K562 (cell line): ENCODE measurements at regions not wholly inside any gene's neighbourhood (a gene's known extent, or its start where the extent isn't known, plus 50 kb on each side); places are given as distances from the start of the nearest gene placed in this dataset.

ENCODE experiments used
- ATAC-seq: fragments of 200-7000 bp; cut with Tn5 transposase; 3 replicates; pipeline ENCODE4 v1.9.1; 2020; ENCODE audit warnings: moderate library complexity
- BruUV-seq: library from RNA; stranded (reverse); fragments of 400-500 nt; replicated peaks from 2 replicates; lab custom pipeline; 2021; lab: Mats Ljungman, UMichigan
- CTCF ChIA-PET: fragments of 300-600 bp; formaldehyde crosslinking; extraction: SDS; loops from one replicate; lab custom pipeline; 2021; ENCODE audit warnings: low intra/inter-chr PET ratio; lab: Yijun Ruan, JAX
- POLR2A ChIA-PET: fragments of 300-600, 350-650 bp; sonication (Branson Sonifier 250); formaldehyde crosslinking; extraction: SDS; loops from one replicate; lab custom pipeline; 2021; ENCODE audit warnings: antibody characterized with exemption, inconsistent platforms; lab: Yijun Ruan, JAX
- DNase-seq, 4 experiments: peaks; one replicate each; pipeline versions ENCODE4 v3.0.0 to v3.0.0-alpha.2; 2011 to 2018; ENCODE audit warnings: low spot score in 3 of 4, mixed read lengths in 3 of 4; ENCODE audit errors: extremely low read depth in 1 of 4
- FAIRE-seq: peaks from 2 replicates; lab custom pipeline; 2011; peaks lifted over from hg19 to GRCh38; lab: Jason Lieb, UNC
- H2AFZ ChIP-seq: 2 replicates; pipeline ENCODE4 v1.6.0; 2011; ENCODE audit warnings: low read depth, low read length, control low read depth, inconsistent platforms
- H3K27ac ChIP-seq: fragments of 200-600 bp; 3 replicates; pipeline ENCODE4 v1.8.0; 2011; ENCODE audit warnings: low read depth, mild to moderate bottlenecking, control low read depth, inconsistent platforms, low read length, moderate library complexity, mixed read lengths; ENCODE audit errors: extremely low read depth
- H3K27me3 ChIP-seq, 2 experiments: fragments of 300-600 bp in 1 of 2; 2 replicates in 1 of 2; 3 replicates in 1 of 2; pipeline versions ENCODE4 v1.6.0 to v1.8.0; 2011; ENCODE audit warnings: inconsistent platforms in 2 of 2, low read length in 2 of 2, mild to moderate bottlenecking in 1 of 2, mixed read lengths in 1 of 2, moderate library complexity in 1 of 2; ENCODE audit not compliant: control insufficient read depth in 2 of 2, insufficient read depth in 2 of 2
- H3K36me3 ChIP-seq: fragments of 300-600 bp; 3 replicates; pipeline ENCODE4 v1.8.0; 2011; ENCODE audit warnings: mild to moderate bottlenecking, low read length, inconsistent platforms; ENCODE audit not compliant: control insufficient read depth, insufficient read depth
- H3K4me1 ChIP-seq, 2 experiments: fragments of 200-600 bp in 1 of 2; replicated peaks in 1 of 2; 2 replicates in 1 of 2; 3 replicates in 1 of 2; pipeline versions ENCODE4 v1.5.1 to v1.8.0; 2011; ENCODE audit warnings: inconsistent platforms in 2 of 2, low read length in 2 of 2, mild to moderate bottlenecking in 1 of 2, mixed read lengths in 1 of 2, moderate library complexity in 1 of 2; ENCODE audit not compliant: control insufficient read depth in 2 of 2, insufficient read depth in 2 of 2
- H3K4me2 ChIP-seq: 2 replicates; pipeline ENCODE4 v1.6.1; 2011; ENCODE audit warnings: low read length, control low read depth, inconsistent platforms, mixed read lengths; ENCODE audit not compliant: insufficient read depth
- H3K4me3 ChIP-seq: fragments of 200-600 bp; sonication (generic), shearing (Covaris generic); 2 replicates; pipeline ENCODE4 v1.5.1; 2016; ENCODE audit warnings: control low read depth, inconsistent platforms
- H3K79me2 ChIP-seq: fragments of 200-600 bp; 3 replicates; pipeline ENCODE4 v1.8.0; 2011; ENCODE audit warnings: low read length, inconsistent platforms; ENCODE audit not compliant: control insufficient read depth, insufficient read depth
- H3K9ac ChIP-seq, 2 experiments: 2 replicates each; pipeline versions ENCODE4 v1.6.0 to v1.6.1; 2011; ENCODE audit warnings: low read depth in 2 of 2, low read length in 2 of 2, control low read depth in 1 of 2, inconsistent platforms in 1 of 2, mild to moderate bottlenecking in 1 of 2, mixed read lengths in 1 of 2; ENCODE audit not compliant: insufficient read depth in 1 of 2
- H3K9me1 ChIP-seq: one replicate; pipeline ENCODE4 v1.6.0; 2011; ENCODE audit warnings: inconsistent platforms, mild to moderate bottlenecking, low read length, moderate library complexity; ENCODE audit not compliant: control insufficient read depth, insufficient read depth
- H3K9me3 ChIP-seq: replicated peaks from 2 replicates; pipeline ENCODE4 v1.5.1; 2011; ENCODE audit warnings: low read depth, low read length, inconsistent platforms; ENCODE audit not compliant: control insufficient read depth, insufficient read depth
- H4K20me1 ChIP-seq: replicated peaks from 2 replicates; pipeline ENCODE4 v1.6.1; 2011; ENCODE audit warnings: low read length, inconsistent platforms, mixed read lengths; ENCODE audit not compliant: control insufficient read depth, insufficient read depth
- CHD4 ChIP-seq: fragments of 200-600 bp; sonication (generic); IDR thresholded peaks from 3 replicates; pipeline ENCODE4 v1.6.1; 2012; ENCODE audit warnings: low read depth, mild to moderate bottlenecking, mixed read lengths, low read length, inconsistent platforms; ENCODE audit not compliant: insufficient read depth, insufficient replicate concordance, poor library complexity, severe bottlenecking
- ILK ChIP-seq: fragments of 450-650 bp; IDR thresholded peaks from 2 replicates; pipeline ENCODE4 v1.6.1; 2016; ENCODE audit warnings: missing genetic modification characterization, low read depth, mild to moderate bottlenecking, missing compliant biosample characterization, moderate library complexity, borderline replicate concordance
- ZKSCAN1 ChIP-seq: fragments of 150-350 bp; IDR thresholded peaks from 2 replicates; pipeline ENCODE4 v1.6.1; 2016; ENCODE audit warnings: low read depth, low read length
- WGBS: fragments of 100-300 bp; shearing (Covaris generic); methylation state at CpG from one replicate; pipeline ENCODE4 v1.1.6; 2016; ENCODE audit warnings: low coverage, mixed read lengths; ENCODE audit not compliant: insufficient coverage; ENCODE audit errors: missing lambda C conversion rate; 5-methylcytosine and 5-hydroxymethylcytosine counted together
- in situ Hi-C: fragments of 300-500 bp; cut with MboI; formaldehyde crosslinking; loops from 4 replicates; pipeline ENCODE4 v1.15.0; 2018; ENCODE audit warnings: inconsistent platforms, mixed read lengths
- intact Hi-C: fragments of 100-400 bp; cut with micrococcal nuclease; formaldehyde crosslinking; loops from 2 replicates; pipeline ENCODE4 v1.14.2; 2022
- TF ChIP-seq, protein P1 (sequence below): fragments of 450-650 bp; IDR thresholded peaks from 2 replicates; pipeline ENCODE4 v1.6.1; 2016; ENCODE audit warnings: mild to moderate bottlenecking, moderate library complexity
- TF ChIP-seq, protein P2 (sequence below): IDR thresholded peaks from 2 replicates; pipeline ENCODE4 v1.6.1; 2012; ENCODE audit warnings: low read depth, low read length, improper control_type of control experiment, borderline replicate concordance

DNA sequence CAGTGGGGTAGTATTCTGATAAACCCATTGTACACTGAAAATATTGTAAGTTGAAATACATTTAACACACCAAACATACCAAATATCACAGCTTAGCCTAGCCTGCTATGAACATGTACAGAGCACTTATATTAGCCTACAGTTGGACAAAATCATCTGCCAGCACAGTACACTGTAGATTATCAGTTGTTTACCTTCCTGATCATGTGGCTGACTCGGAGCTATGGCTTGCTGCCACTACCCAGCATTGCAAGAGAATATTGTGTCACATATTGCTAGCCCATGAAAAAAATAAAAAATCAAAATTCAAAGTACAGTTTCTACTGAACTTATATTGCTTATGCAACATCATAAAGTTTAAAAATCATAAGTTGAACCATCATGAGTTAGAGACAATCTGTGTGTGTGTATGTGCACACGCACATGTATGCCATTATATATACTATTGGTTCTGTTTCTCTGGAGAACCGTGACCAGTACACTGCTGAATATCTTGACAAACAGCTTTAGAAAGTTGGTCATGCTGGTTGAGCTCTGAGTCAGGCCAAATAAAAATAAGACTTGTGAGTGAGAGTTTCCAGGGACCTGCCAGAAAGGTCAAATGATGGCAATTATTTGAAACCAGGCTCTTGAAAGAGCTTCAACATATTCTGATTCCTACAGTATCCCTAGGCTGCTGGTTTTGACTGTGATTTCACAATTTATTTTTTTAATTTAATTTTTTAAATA lies 238.5 kb downstream of the PRR32 start:
- no peak for FAIRE-seq
- no peak for TF ChIP-seq ILK
- TF ChIP-seq, protein P1, sequence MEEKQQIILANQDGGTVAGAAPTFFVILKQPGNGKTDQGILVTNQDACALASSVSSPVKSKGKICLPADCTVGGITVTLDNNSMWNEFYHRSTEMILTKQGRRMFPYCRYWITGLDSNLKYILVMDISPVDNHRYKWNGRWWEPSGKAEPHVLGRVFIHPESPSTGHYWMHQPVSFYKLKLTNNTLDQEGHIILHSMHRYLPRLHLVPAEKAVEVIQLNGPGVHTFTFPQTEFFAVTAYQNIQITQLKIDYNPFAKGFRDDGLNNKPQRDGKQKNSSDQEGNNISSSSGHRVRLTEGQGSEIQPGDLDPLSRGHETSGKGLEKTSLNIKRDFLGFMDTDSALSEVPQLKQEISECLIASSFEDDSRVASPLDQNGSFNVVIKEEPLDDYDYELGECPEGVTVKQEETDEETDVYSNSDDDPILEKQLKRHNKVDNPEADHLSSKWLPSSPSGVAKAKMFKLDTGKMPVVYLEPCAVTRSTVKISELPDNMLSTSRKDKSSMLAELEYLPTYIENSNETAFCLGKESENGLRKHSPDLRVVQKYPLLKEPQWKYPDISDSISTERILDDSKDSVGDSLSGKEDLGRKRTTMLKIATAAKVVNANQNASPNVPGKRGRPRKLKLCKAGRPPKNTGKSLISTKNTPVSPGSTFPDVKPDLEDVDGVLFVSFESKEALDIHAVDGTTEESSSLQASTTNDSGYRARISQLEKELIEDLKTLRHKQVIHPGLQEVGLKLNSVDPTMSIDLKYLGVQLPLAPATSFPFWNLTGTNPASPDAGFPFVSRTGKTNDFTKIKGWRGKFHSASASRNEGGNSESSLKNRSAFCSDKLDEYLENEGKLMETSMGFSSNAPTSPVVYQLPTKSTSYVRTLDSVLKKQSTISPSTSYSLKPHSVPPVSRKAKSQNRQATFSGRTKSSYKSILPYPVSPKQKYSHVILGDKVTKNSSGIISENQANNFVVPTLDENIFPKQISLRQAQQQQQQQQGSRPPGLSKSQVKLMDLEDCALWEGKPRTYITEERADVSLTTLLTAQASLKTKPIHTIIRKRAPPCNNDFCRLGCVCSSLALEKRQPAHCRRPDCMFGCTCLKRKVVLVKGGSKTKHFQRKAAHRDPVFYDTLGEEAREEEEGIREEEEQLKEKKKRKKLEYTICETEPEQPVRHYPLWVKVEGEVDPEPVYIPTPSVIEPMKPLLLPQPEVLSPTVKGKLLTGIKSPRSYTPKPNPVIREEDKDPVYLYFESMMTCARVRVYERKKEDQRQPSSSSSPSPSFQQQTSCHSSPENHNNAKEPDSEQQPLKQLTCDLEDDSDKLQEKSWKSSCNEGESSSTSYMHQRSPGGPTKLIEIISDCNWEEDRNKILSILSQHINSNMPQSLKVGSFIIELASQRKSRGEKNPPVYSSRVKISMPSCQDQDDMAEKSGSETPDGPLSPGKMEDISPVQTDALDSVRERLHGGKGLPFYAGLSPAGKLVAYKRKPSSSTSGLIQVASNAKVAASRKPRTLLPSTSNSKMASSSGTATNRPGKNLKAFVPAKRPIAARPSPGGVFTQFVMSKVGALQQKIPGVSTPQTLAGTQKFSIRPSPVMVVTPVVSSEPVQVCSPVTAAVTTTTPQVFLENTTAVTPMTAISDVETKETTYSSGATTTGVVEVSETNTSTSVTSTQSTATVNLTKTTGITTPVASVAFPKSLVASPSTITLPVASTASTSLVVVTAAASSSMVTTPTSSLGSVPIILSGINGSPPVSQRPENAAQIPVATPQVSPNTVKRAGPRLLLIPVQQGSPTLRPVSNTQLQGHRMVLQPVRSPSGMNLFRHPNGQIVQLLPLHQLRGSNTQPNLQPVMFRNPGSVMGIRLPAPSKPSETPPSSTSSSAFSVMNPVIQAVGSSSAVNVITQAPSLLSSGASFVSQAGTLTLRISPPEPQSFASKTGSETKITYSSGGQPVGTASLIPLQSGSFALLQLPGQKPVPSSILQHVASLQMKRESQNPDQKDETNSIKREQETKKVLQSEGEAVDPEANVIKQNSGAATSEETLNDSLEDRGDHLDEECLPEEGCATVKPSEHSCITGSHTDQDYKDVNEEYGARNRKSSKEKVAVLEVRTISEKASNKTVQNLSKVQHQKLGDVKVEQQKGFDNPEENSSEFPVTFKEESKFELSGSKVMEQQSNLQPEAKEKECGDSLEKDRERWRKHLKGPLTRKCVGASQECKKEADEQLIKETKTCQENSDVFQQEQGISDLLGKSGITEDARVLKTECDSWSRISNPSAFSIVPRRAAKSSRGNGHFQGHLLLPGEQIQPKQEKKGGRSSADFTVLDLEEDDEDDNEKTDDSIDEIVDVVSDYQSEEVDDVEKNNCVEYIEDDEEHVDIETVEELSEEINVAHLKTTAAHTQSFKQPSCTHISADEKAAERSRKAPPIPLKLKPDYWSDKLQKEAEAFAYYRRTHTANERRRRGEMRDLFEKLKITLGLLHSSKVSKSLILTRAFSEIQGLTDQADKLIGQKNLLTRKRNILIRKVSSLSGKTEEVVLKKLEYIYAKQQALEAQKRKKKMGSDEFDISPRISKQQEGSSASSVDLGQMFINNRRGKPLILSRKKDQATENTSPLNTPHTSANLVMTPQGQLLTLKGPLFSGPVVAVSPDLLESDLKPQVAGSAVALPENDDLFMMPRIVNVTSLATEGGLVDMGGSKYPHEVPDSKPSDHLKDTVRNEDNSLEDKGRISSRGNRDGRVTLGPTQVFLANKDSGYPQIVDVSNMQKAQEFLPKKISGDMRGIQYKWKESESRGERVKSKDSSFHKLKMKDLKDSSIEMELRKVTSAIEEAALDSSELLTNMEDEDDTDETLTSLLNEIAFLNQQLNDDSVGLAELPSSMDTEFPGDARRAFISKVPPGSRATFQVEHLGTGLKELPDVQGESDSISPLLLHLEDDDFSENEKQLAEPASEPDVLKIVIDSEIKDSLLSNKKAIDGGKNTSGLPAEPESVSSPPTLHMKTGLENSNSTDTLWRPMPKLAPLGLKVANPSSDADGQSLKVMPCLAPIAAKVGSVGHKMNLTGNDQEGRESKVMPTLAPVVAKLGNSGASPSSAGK = no peak
- no peak for TF ChIP-seq ZKSCAN1
- TF ChIP-seq CHD4 = no peak
- TF ChIP-seq, protein P2, sequence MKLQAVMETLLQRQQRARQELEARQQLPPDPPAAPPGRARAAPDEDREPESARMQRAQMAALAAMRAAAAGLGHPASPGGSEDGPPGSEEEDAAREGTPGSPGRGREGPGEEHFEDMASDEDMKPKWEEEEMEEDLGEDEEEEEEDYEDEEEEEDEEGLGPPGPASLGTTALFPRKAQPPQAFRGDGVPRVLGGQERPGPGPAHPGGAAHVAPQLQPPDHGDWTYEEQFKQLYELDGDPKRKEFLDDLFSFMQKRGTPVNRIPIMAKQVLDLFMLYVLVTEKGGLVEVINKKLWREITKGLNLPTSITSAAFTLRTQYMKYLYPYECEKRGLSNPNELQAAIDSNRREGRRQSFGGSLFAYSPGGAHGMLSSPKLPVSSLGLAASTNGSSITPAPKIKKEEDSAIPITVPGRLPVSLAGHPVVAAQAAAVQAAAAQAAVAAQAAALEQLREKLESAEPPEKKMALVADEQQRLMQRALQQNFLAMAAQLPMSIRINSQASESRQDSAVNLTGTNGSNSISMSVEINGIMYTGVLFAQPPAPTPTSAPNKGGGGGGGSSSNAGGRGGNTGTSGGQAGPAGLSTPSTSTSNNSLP = no peak

More for the DNA sequence above, 238.5 kb downstream of the PRR32 start:
- no peaks in the 10 kb centered on the region for H4K20me1 ChIP-seq
- no peak for DNase-seq
- ChIA-PET CTCF (no interaction called here), POLR2A (no interaction called here)
- no peak overlapping the region for H2AFZ ChIP-seq
- no TSS peak for BruUV-seq
- ATAC-seq = no peak
- no peaks in the 10 kb centered on the region for H3K36me3 ChIP-seq
- in situ Hi-C loops = no loop called here
- no peaks in the 10 kb centered on the region for H3K27me3 ChIP-seq
- no peaks in the 10 kb centered on the region for H3K4me1 ChIP-seq
- no peak overlapping the region for H3K4me2 ChIP-seq
- no peak overlapping the region for H3K4me3 ChIP-seq
- intact Hi-C loops = no loop called here
- H3K9me3 ChIP-seq = no peaks in the 10 kb centered on the region
- no peak overlapping the region for H3K27ac ChIP-seq
- WGBS = 3% methylated on average over 3 of the region's 3 CpGs
- no peaks in the 10 kb centered on the region for H3K9me1 ChIP-seq
- H3K9ac ChIP-seq = no peak overlapping the region
- H3K79me2 ChIP-seq = no peaks in the 10 kb centered on the region
